Endodermal cell (in vitro differentiated cells): ENCODE measurements at regions not wholly inside any gene's neighbourhood (a gene's known extent, or its start where the extent isn't known, plus 50 kb on each side); places are given as distances from the start of the nearest gene placed in this dataset.

Source experiments
- DNase-seq: peaks from one replicate; pipeline ENCODE4 v3.0.0-alpha.2; 2017
- H3K27ac ChIP-seq: 2 replicates; pipeline ENCODE4 v1.5.1; 2013; ENCODE audit warnings: mild to moderate bottlenecking, low read depth, low read length, moderate library complexity
- H3K27me3 ChIP-seq: 2 replicates; pipeline ENCODE4 v1.6.1; 2013; ENCODE audit warnings: mild to moderate bottlenecking, low read length, moderate library complexity; ENCODE audit not compliant: insufficient read depth, control insufficient read depth, poor library complexity, severe bottlenecking
- H3K36me3 ChIP-seq: 2 replicates; pipeline ENCODE4 v1.7.0; 2013; ENCODE audit warnings: mild to moderate bottlenecking, low read length, moderate library complexity; ENCODE audit not compliant: control insufficient read depth, insufficient read depth
- H3K4me1 ChIP-seq: one replicate; pipeline ENCODE4 v1.7.0; 2013; ENCODE audit warnings: low read length; ENCODE audit not compliant: control insufficient read depth, insufficient read depth
- H3K4me3 ChIP-seq: 2 replicates; pipeline ENCODE4 v1.5.1; 2013; ENCODE audit warnings: mild to moderate bottlenecking, low read length, moderate library complexity
- H3K9ac ChIP-seq: 2 replicates; pipeline ENCODE4 v1.6.1; 2013; ENCODE audit warnings: mild to moderate bottlenecking, low read length, moderate library complexity; ENCODE audit not compliant: poor library complexity, severe bottlenecking; ENCODE audit errors: extremely low read depth
- H3K9me3 ChIP-seq: 2 replicates; pipeline ENCODE4 v1.6.1; 2013; ENCODE audit warnings: mild to moderate bottlenecking, low read length, moderate library complexity; ENCODE audit not compliant: control insufficient read depth
- H3K27ac Mint-ChIP-seq: 2 replicates; pipeline ENCODE4 v1.8.0; 2020; ENCODE audit warnings: mixed read lengths
- H3K27me3 Mint-ChIP-seq: 2 replicates; pipeline ENCODE4 v1.8.0; 2021; ENCODE audit warnings: mild to moderate bottlenecking, mixed read lengths; ENCODE audit not compliant: insufficient read depth
- H3K36me3 Mint-ChIP-seq: 2 replicates; pipeline ENCODE4 v1.8.0; 2020; ENCODE audit warnings: low read depth, mixed read lengths
- H3K4me1 Mint-ChIP-seq: 2 replicates; pipeline ENCODE4 v1.8.0; 2020; ENCODE audit warnings: mixed read lengths
- H3K4me3 Mint-ChIP-seq: 2 replicates; pipeline ENCODE4 v1.8.0; 2020; ENCODE audit warnings: mild to moderate bottlenecking, moderate library complexity, mixed read lengths
- H3K9me3 Mint-ChIP-seq: 2 replicates; pipeline ENCODE4 v1.8.0; 2020; ENCODE audit warnings: mild to moderate bottlenecking, mixed read lengths
- CTCF ChIP-seq: fragments of 200-600 bp; sonication (generic); conservative IDR thresholded peaks from 2 replicates; pipeline ENCODE4 v1.5.0; 2021; ENCODE audit warnings: antibody characterized with exemption, mild to moderate bottlenecking
- WGBS, 2 experiments: methylation state at CpG; one replicate each; pipeline versions ENCODE4 v1.1.5 to v1.1.7; 2013; ENCODE audit warnings: missing lambda C conversion rate in 2 of 2, mixed read lengths in 1 of 2; ENCODE audit not compliant: insufficient coverage in 1 of 2, insufficient read length in 1 of 2; 5-methylcytosine and 5-hydroxymethylcytosine counted together

GRCh38 chr14:83842547-83842946 is 1687.4 kb upstream of the FLRT2 start:
- Mint-ChIP-seq H3K36me3 (no peaks in the 10 kb centered on the region), H3K27ac (no peak overlapping the region), H3K4me1 (peaks cover 7% of the 10 kb centered on the region), H3K27me3 (no peaks in the 10 kb centered on the region), H3K4me3 (no peak overlapping the region), H3K9me3 (no peaks in the 10 kb centered on the region)
- Histone ChIP-seq H3K4me3 (no peak overlapping the region), H3K4me1 (no peaks in the 10 kb centered on the region), H3K27ac (no peak overlapping the region), H3K27me3 (no peaks in the 10 kb centered on the region), H3K9ac (no peak overlapping the region), H3K36me3 (no peaks in the 10 kb centered on the region), H3K9me3 (no peaks in the 10 kb centered on the region)
- TF ChIP-seq CTCF, result no peak
- no peak for DNase-seq
- 83 to 94% methylated on average over 2 to 3 of the region's 3 CpGs for WGBS, 2 experiments

GRCh38 chr14:83847102-83847501 is 1682.8 kb upstream of the FLRT2 start:
- Histone ChIP-seq H3K36me3 (no peaks in the 10 kb centered on the region), H3K4me1 (no peaks in the 10 kb centered on the region), H3K9me3 (no peaks in the 10 kb centered on the region), H3K4me3 (no peak overlapping the region), H3K27me3 (no peaks in the 10 kb centered on the region), H3K27ac (no peak overlapping the region), H3K9ac (no peak overlapping the region)
- Mint-ChIP-seq H3K4me3 (no peak overlapping the region), H3K36me3 (no peaks in the 10 kb centered on the region), H3K9me3 (no peaks in the 10 kb centered on the region), H3K27ac (no peak overlapping the region), H3K4me1 (no peaks in the 10 kb centered on the region), H3K27me3 (no peaks in the 10 kb centered on the region)
- 71% methylated on average over 1 of the region's 1 CpG; no CpG with 5 or more reads in 1 of the 2 experiments for WGBS, 2 experiments
- TF ChIP-seq CTCF, result no peak
- DNase-seq, result no peak

GRCh38 chr14:83850092-83850491 is 1679.9 kb upstream of the FLRT2 start:
- Histone ChIP-seq H3K4me1 (no peaks in the 10 kb centered on the region), H3K27ac (no peak overlapping the region), H3K9me3 (no peaks in the 10 kb centered on the region), H3K9ac (no peak overlapping the region), H3K4me3 (no peak overlapping the region), H3K36me3 (no peaks in the 10 kb centered on the region), H3K27me3 (no peaks in the 10 kb centered on the region)
- Mint-ChIP-seq H3K27me3 (no peaks in the 10 kb centered on the region), H3K27ac (no peak overlapping the region), H3K4me1 (no peaks in the 10 kb centered on the region), H3K36me3 (no peaks in the 10 kb centered on the region), H3K9me3 (no peaks in the 10 kb centered on the region), H3K4me3 (no peak overlapping the region)
- WGBS, 2 experiments, result 85 to 90% methylated on average over 5 of the region's 5 CpGs
- no peak for DNase-seq
- TF ChIP-seq CTCF, result no peak
